ENCODE measurements at regions not wholly inside any gene's neighbourhood (a gene's known extent, or its start where the extent isn't known, plus 50 kb on each side); places are given as distances from the start of the nearest gene placed in this dataset.

GRCh38 chr4:134812611-134813010, 611.0 kb upstream of the PABPC4L start:
- no peaks in the 10 kb centered on the region for H3K4me1 ChIP-seq (ENCODE audit: insufficient read depth, low read length)
- H3K27ac ChIP-seq (ENCODE audit: low read depth, low read length) = no peak overlapping the region
- no peaks in the 10 kb centered on the region for H3K27me3 ChIP-seq (ENCODE audit: insufficient read depth, low read length)
- H3K79me2 ChIP-seq (ENCODE audit: insufficient read depth, low read length) = no peaks in the 10 kb centered on the region
- H2AFZ ChIP-seq (ENCODE audit: low read length) = no peak overlapping the region
- no peak for DNase-seq (ENCODE audit: insufficient read length, low spot score, missing footprints)
- H3K36me3 ChIP-seq (ENCODE audit: insufficient read depth, low read length) = no peaks in the 10 kb centered on the region
- no peaks in the 10 kb centered on the region for H4K20me1 ChIP-seq (ENCODE audit: insufficient read depth, low read length)
- TF ChIP-seq CTCF (IDR thresholded peaks at IDR 0.05; ENCODE audit: extremely low read depth, low read depth, low read length) = no peak
- no peak overlapping the region for H3K4me2 ChIP-seq (ENCODE audit: insufficient read depth, low read length)
- no peak overlapping the region for H3K4me3 ChIP-seq (ENCODE audit: insufficient read depth, low read length)
- no peaks in the 10 kb centered on the region for H3K9me3 ChIP-seq (ENCODE audit: low read depth, low read length)

- Histone ChIP-seq H4K20me1 (ENCODE audit: insufficient read depth, low read length) (no peaks in the 10 kb centered on the region), H3K4me2 (ENCODE audit: insufficient read depth, low read length) (no peak overlapping the region)
- TF ChIP-seq CTCF (IDR thresholded peaks at IDR 0.05; ENCODE audit: extremely low read depth, low read depth, low read length) = no peak
Measured at GRCh38 chr4:134807231-134807745, 605.7 kb upstream of the PABPC4L start.

GRCh38 chr4:134798573-134798972, 597.0 kb upstream of the PABPC4L start:
- no peaks in the 10 kb centered on the region for H3K36me3 ChIP-seq (ENCODE audit: insufficient read depth, low read length)
- no peak for DNase-seq (ENCODE audit: insufficient read length, low spot score, missing footprints)
- TF ChIP-seq CTCF (IDR thresholded peaks at IDR 0.05; ENCODE audit: extremely low read depth, low read depth, low read length) = no peak
- no peaks in the 10 kb centered on the region for H3K9me3 ChIP-seq (ENCODE audit: low read depth, low read length)
- H3K27me3 ChIP-seq (ENCODE audit: insufficient read depth, low read length) = no peaks in the 10 kb centered on the region
- H3K4me2 ChIP-seq (ENCODE audit: insufficient read depth, low read length) = no peak overlapping the region
- H4K20me1 ChIP-seq (ENCODE audit: insufficient read depth, low read length) = no peaks in the 10 kb centered on the region
- no peak overlapping the region for H3K27ac ChIP-seq (ENCODE audit: low read depth, low read length)
- H3K4me1 ChIP-seq (ENCODE audit: insufficient read depth, low read length) = no peaks in the 10 kb centered on the region
- H2AFZ ChIP-seq (ENCODE audit: low read length) = no peak overlapping the region
- H3K4me3 ChIP-seq (ENCODE audit: insufficient read depth, low read length) = no peak overlapping the region
- no peaks in the 10 kb centered on the region for H3K79me2 ChIP-seq (ENCODE audit: insufficient read depth, low read length)

More at GRCh38 chr4:134807231-134807745, 605.7 kb upstream of the PABPC4L start:
- no peaks in the 10 kb centered on the region for H3K4me1 ChIP-seq (ENCODE audit: insufficient read depth, low read length)
- no peak overlapping the region for H3K27ac ChIP-seq (ENCODE audit: low read depth, low read length)
- no peaks in the 10 kb centered on the region for H3K79me2 ChIP-seq (ENCODE audit: insufficient read depth, low read length)
- H2AFZ ChIP-seq (ENCODE audit: low read length) = no peak overlapping the region
- H3K4me3 ChIP-seq (ENCODE audit: insufficient read depth, low read length) = no peak overlapping the region
- H3K27me3 ChIP-seq (ENCODE audit: insufficient read depth, low read length) = no peaks in the 10 kb centered on the region
- no peaks in the 10 kb centered on the region for H3K36me3 ChIP-seq (ENCODE audit: insufficient read depth, low read length)
- H3K9me3 ChIP-seq (ENCODE audit: low read depth, low read length) = peaks cover 2% of the 10 kb centered on the region
- no peak for DNase-seq (ENCODE audit: insufficient read length, low spot score, missing footprints)

- no peaks in the 10 kb centered on the region for H4K20me1 ChIP-seq (ENCODE audit: insufficient read depth, low read length)
- TF ChIP-seq CTCF (IDR thresholded peaks at IDR 0.05; ENCODE audit: extremely low read depth, low read depth, low read length) = no peak
- H3K4me3 ChIP-seq (ENCODE audit: insufficient read depth, low read length) = no peak overlapping the region
- H3K79me2 ChIP-seq (ENCODE audit: insufficient read depth, low read length) = no peaks in the 10 kb centered on the region
- H3K27me3 ChIP-seq (ENCODE audit: insufficient read depth, low read length) = no peaks in the 10 kb centered on the region
- H3K4me1 ChIP-seq (ENCODE audit: insufficient read depth, low read length) = no peaks in the 10 kb centered on the region
- H3K4me2 ChIP-seq (ENCODE audit: insufficient read depth, low read length) = no peak overlapping the region
- H3K27ac ChIP-seq (ENCODE audit: low read depth, low read length) = no peak overlapping the region
- no peak for DNase-seq (ENCODE audit: insufficient read length, low spot score, missing footprints)
- no peaks in the 10 kb centered on the region for H3K9me3 ChIP-seq (ENCODE audit: low read depth, low read length)
- no peaks in the 10 kb centered on the region for H3K36me3 ChIP-seq (ENCODE audit: insufficient read depth, low read length)
- H2AFZ ChIP-seq (ENCODE audit: low read length) = no peak overlapping the region
Measured at GRCh38 chr4:134787315-134787714, 585.7 kb upstream of the PABPC4L start.

Data from osteoblast (primary cell).